RPMI7951 (cell line): ENCODE measurements at regions not wholly inside any gene's neighbourhood (a gene's known extent, or its start where the extent isn't known, plus 50 kb on each side); places are given as distances from the start of the nearest gene placed in this dataset.
"Not testable (repeated sequence)": the region's sequence is repeated elsewhere in the genome, so short reads cannot be mapped to it uniquely, and the experiment has no call there.

Experiments used
- DNase-seq: peaks from one replicate; pipeline ENCODE4 v3.0.0-alpha.2; 2012; ENCODE audit warnings: low read depth

DNA sequence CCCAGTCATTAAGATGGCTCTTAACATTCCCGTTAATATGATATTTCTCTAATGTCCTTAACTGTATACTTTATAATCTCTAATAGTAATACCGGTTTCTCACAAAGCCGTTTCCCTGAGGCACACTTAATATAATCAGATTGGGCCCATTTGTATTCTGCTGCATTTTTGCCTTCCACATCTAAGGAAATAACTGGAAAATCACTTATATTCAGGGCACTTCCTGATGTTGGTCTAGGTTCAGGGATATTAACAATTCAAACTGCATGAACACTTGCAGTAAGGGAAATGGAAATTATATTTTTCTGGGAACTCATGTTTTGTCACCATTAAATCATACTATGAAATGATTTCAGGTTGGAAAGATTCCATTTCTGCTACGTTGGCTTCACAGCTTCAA lies 119.8 kb downstream of the TPR start:
- DNase-seq = no peak

DNA sequence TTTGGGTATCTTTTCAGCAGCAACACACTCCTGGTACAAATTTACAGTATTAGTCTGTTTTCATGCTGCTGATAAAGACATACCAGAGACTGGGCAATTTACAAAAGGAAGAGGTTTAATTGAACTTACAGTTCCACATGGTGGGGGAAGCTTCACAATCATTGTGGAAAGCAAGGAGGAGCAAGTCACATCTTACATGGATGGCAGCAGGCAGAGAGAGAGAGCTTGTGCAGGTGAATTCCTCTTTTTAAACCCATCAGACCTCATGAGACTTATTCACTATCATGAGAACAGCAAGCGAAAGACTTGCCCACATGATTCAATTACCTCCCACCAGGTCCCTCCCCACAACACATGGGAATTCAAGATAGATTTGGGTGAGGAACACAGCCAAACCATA lies 124.5 kb downstream of the TPR start:
- DNase-seq = no peak

DNA sequence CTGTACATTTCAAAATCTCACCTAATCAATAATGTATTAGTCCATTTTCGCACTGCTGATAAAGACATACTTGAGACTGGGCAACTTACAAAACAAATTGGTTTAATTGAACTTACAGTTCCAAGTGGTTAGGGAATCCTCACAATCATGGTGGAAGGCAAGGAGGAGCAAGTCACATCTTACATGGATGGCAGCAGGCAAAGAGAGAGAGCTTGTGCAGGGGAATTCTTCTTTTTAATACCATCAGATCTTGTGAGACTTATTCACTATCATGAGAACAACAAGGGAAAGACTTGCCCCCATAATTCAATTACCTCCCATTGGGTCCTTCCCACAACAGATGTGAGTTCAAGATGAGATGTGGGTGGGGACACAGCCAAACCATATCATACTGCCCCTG lies 126.4 kb downstream of the TPR start:
- not testable (repeated sequence) for DNase-seq

DNA sequence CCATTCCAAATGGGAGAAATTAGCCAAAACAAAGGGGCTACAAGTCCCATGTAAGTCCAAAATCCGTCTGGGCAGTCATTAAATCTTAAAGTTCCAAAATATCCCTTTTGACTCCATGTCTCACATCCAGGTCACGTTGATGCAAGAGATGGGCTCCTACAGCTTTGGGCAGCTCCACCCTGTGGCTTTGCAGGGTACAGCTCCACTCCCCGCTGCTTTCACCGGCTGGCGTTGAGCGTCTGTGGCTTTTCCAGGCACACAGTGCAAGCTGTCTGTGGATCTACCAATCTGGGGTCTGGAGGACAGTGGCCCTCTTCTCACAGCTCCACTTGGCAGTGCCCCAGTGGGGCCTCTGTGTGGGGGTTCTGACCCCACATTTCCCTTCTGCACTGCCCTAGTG lies 130.2 kb downstream of the TPR start:
- DNase-seq = peak; percentile 59
